ENCODE measurements at regions not wholly inside any gene's neighbourhood (a gene's known extent, or its start where the extent isn't known, plus 50 kb on each side); places are given as distances from the start of the nearest gene placed in this dataset.

DNA sequence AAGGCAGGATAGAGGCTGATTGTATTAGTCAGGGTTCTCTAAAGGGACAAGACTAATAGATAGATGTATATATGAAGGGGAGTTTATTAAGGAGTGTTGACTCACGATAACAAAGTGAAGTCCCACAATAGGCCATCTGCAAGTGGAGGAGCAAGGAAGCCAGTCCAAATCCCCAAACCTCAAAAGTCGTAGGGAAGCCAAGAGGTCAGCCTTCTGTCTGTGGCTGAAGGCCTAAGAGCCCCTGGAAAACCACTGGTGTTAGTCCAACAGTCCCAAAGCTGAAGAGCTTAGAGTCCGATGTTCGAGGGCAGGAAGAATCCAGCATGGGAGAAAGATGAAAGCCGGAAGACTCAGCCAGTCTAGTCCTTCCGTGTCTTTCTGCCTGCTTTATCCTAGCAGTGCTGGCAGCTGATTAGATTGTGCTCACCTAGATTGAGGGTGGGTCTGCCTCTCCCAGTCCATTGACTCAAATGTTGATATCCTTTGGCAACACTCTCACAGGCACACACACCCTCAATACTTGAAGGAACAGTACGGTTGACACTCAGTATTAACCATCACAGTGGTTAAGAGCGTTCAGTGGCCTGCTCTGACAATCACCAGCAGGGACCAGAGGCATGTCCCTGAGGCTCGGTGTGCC lies 135.6 kb downstream of the CSNK2A3 start (continued):
- TF ChIP-seq NR1H2 (CRISPR knock-in tag; IDR thresholded peaks at IDR 0.05) (no peak), NFE2L1 (CRISPR knock-in tag; IDR thresholded peaks at IDR 0.05) (no peak)

DNA sequence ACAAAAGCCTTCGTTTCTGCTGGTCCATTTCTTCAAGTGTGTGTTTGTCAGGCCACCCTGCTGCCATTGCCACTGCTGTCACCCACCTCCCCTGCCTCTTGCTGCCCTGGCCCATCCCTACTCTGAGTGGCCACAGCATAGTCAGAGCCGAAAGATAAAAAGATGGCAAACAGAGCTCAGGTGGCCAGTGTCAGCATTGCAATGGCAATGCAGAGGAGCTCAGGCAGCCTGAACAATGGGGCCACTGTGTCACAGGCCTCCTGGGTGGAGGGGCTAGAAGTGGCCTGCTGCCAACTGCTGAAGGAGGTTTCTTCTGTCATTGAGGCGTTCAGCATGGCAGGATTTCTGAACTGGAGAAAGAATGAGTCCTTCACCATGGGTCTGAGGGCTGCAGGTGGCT lies 137.1 kb downstream of the CSNK2A3 start:
- Mint-ChIP-seq H3K27ac (no peak overlapping the region), H3K4me1 (peaks cover 11% of the 10 kb centered on the region), H3K4me3 (no peak overlapping the region), H3K36me3 (no peaks in the 10 kb centered on the region), H3K27me3 (ENCODE audit: low read depth) (peaks cover 3% of the 10 kb centered on the region; the same call in 1 of the 2 replicates), H3K9me3 (no peaks in the 10 kb centered on the region)
- POLR2A ChIA-PET = interaction anchor here (0.6 kb wide), 1 partner anchor 1888 kb away, joined by 5 read pairs; no protein-coding TSS in a partner anchor
- DNase-seq (ENCODE audit: low spot score) (no peak), ATAC-seq (peak; percentile 28; the same call in 1 of the 2 replicates)
- TF ChIP-seq NFATC4 (CRISPR knock-in tag; IDR thresholded peaks at IDR 0.05) (no peak), ZBTB21 (CRISPR knock-in tag; IDR thresholded peaks at IDR 0.05; ENCODE audit: borderline replicate concordance) (no peak), ZNF121 (CRISPR knock-in tag; IDR thresholded peaks at IDR 0.05) (peak; percentile 65; the same call in 1 of the 2 replicates)
- TF ChIP-seq, protein P1, sequence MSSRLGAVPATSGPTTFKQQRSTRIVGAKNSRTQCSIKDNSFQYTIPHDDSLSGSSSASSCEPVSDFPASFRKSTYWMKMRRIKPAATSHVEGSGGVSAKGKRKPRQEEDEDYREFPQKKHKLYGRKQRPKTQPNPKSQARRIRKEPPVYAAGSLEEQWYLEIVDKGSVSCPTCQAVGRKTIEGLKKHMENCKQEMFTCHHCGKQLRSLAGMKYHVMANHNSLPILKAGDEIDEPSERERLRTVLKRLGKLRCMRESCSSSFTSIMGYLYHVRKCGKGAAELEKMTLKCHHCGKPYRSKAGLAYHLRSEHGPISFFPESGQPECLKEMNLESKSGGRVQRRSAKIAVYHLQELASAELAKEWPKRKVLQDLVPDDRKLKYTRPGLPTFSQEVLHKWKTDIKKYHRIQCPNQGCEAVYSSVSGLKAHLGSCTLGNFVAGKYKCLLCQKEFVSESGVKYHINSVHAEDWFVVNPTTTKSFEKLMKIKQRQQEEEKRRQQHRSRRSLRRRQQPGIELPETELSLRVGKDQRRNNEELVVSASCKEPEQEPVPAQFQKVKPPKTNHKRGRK (CRISPR knock-in tag; IDR thresholded peaks at IDR 0.05; ENCODE audit: borderline replicate concordance) = no peak
- TF ChIP-seq, protein P2, sequence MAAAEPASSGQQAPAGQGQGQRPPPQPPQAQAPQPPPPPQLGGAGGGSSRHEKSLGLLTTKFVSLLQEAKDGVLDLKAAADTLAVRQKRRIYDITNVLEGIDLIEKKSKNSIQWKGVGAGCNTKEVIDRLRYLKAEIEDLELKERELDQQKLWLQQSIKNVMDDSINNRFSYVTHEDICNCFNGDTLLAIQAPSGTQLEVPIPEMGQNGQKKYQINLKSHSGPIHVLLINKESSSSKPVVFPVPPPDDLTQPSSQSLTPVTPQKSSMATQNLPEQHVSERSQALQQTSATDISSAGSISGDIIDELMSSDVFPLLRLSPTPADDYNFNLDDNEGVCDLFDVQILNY (CRISPR knock-in tag; IDR thresholded peaks at IDR 0.05) = no peak
- CTCF ChIA-PET = interaction anchor here (1.0 kb wide), 6 partner anchors 19 to 572 kb away, joined by 3 to 9 read pairs (median 3); no protein-coding TSS in a partner anchor

DNA sequence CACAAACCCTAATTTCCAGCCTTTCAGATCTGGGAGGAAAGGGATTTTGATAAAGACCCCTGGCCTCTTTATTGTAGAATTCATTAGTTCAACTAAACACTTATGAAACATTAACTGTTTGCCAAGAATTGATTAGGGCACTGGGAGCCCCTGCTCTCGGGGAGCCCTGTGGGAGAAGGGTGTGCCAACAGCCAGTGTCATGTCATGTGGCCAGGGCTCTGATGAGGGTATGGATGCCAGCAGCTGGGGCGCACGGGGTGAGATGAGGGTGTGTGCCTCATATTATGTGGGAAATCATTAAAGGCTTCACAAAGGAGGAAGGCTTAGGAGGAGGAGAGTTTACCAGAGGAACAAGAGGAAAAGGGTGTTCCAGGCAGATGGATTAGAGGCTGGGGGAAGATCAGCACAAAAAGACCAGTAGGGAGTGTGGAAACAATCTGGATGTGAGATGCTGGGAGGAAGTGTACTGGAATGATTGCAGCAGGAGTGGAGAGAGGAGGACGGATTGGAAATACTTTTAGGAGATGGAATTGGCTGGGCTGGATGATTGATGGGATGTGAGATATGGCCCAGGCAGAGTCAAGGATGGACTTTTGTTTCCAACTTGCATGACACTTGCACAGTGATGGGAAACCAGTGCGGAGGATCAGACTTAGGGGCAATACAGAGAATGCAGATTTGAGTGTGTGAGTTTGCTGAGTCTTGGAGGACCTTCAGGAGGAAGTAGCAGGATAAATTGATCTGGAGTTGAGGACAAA lies 137.8 kb downstream of the CSNK2A3 start:
- peaks cover 4% of the 10 kb centered on the region for H3K4me1 Mint-ChIP-seq
- H3K4me3 Mint-ChIP-seq = no peak overlapping the region
- CTCF ChIA-PET = interaction anchor here (1.0 kb wide), 6 partner anchors 19 to 572 kb away, joined by 3 to 9 read pairs (median 3); no protein-coding TSS in a partner anchor
- H3K27me3 Mint-ChIP-seq (ENCODE audit: low read depth) = peaks cover 3% of the 10 kb centered on the region; the same call in 1 of the 2 replicates
- no peaks in the 10 kb centered on the region for H3K9me3 Mint-ChIP-seq
- H3K27ac Mint-ChIP-seq = no peak overlapping the region
- no peak for DNase-seq (ENCODE audit: low spot score)
- no peak for TF ChIP-seq SMAD3 (CRISPR knock-in tag; IDR thresholded peaks at IDR 0.05; ENCODE audit: borderline replicate concordance)
- TF ChIP-seq SMAD4 (CRISPR knock-in tag; IDR thresholded peaks at IDR 0.05) = no peak
- no peak for TF ChIP-seq RELA (CRISPR knock-in tag; IDR thresholded peaks at IDR 0.05; ENCODE audit: borderline replicate concordance)
- TF ChIP-seq, protein P3, sequence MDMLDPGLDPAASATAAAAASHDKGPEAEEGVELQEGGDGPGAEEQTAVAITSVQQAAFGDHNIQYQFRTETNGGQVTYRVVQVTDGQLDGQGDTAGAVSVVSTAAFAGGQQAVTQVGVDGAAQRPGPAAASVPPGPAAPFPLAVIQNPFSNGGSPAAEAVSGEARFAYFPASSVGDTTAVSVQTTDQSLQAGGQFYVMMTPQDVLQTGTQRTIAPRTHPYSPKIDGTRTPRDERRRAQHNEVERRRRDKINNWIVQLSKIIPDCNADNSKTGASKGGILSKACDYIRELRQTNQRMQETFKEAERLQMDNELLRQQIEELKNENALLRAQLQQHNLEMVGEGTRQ (CRISPR knock-in tag; IDR thresholded peaks at IDR 0.05) = no peak
- TF ChIP-seq FOXJ3 (CRISPR knock-in tag; IDR thresholded peaks at IDR 0.05; ENCODE audit: borderline replicate concordance) = no peak
- TF ChIP-seq JAZF1 (CRISPR knock-in tag; IDR thresholded peaks at IDR 0.05) = no peak
- TF ChIP-seq ATF1 (CRISPR knock-in tag; IDR thresholded peaks at IDR 0.05) = no peak
- no peak for TF ChIP-seq SP1 (CRISPR knock-in tag; conservative IDR thresholded peaks at IDR 0.05)
- no peak for TF ChIP-seq ELF4 (CRISPR knock-in tag; IDR thresholded peaks at IDR 0.05; ENCODE audit: low read depth)
- TF ChIP-seq JUN (CRISPR knock-in tag; IDR thresholded peaks at IDR 0.05) = no peak
- TF ChIP-seq, protein P4, sequence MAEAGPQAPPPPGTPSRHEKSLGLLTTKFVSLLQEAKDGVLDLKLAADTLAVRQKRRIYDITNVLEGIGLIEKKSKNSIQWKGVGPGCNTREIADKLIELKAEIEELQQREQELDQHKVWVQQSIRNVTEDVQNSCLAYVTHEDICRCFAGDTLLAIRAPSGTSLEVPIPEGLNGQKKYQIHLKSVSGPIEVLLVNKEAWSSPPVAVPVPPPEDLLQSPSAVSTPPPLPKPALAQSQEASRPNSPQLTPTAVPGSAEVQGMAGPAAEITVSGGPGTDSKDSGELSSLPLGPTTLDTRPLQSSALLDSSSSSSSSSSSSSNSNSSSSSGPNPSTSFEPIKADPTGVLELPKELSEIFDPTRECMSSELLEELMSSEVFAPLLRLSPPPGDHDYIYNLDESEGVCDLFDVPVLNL (CRISPR knock-in tag; IDR thresholded peaks at IDR 0.05; ENCODE audit: borderline replicate concordance, low read depth) = no peak
- TF ChIP-seq ZNF416 (CRISPR knock-in tag; IDR thresholded peaks at IDR 0.05) = no peak
- TF ChIP-seq, protein P5, sequence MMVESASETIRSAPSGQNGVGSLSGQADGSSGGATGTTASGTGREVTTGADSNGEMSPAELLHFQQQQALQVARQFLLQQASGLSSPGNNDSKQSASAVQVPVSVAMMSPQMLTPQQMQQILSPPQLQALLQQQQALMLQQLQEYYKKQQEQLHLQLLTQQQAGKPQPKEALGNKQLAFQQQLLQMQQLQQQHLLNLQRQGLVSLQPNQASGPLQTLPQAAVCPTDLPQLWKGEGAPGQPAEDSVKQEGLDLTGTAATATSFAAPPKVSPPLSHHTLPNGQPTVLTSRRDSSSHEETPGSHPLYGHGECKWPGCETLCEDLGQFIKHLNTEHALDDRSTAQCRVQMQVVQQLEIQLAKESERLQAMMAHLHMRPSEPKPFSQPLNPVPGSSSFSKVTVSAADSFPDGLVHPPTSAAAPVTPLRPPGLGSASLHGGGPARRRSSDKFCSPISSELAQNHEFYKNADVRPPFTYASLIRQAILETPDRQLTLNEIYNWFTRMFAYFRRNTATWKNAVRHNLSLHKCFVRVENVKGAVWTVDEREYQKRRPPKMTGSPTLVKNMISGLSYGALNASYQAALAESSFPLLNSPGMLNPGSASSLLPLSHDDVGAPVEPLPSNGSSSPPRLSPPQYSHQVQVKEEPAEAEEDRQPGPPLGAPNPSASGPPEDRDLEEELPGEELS (CRISPR knock-in tag; IDR thresholded peaks at IDR 0.05) = no peak
- TF ChIP-seq, protein P6, sequence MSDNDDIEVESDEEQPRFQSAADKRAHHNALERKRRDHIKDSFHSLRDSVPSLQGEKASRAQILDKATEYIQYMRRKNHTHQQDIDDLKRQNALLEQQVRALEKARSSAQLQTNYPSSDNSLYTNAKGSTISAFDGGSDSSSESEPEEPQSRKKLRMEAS (CRISPR knock-in tag; IDR thresholded peaks at IDR 0.05) = no peak
- no peak for TF ChIP-seq NR3C1 (CRISPR knock-in tag; conservative IDR thresholded peaks at IDR 0.05; ENCODE audit: low read depth)
- no peak for TF ChIP-seq RORB (CRISPR knock-in tag; IDR thresholded peaks at IDR 0.05)
- POLR2A ChIA-PET = no interaction called here
- no peaks in the 10 kb centered on the region for H3K36me3 Mint-ChIP-seq
- no peak for ATAC-seq
